HepG2 (cell line): ENCODE measurements at regions not wholly inside any gene's neighbourhood (a gene's known extent, or its start where the extent isn't known, plus 50 kb on each side); places are given as distances from the start of the nearest gene placed in this dataset.

Experiments
- ATAC-seq: fragments of 200-7000 bp; cut with Tn5 transposase; 3 replicates; pipeline ENCODE4 v1.9.1; 2020; ENCODE audit warnings: mild to moderate bottlenecking, moderate library complexity
- BruUV-seq: library from RNA; stranded (reverse); fragments of 400-500 nt; replicated peaks from 2 replicates; lab custom pipeline; 2021; lab: Mats Ljungman, UMichigan
- CTCF ChIA-PET: fragments of 300-600 bp; formaldehyde crosslinking; extraction: SDS; loops from one replicate; lab custom pipeline; 2021; ENCODE audit warnings: low total read pairs, inconsistent platforms, low intra/inter-chr PET ratio; lab: Yijun Ruan, JAX
- POLR2A ChIA-PET: fragments of 350-600 bp; sonication (Branson Sonifier 250); formaldehyde crosslinking; loops from one replicate; lab custom pipeline; 2020; ENCODE audit warnings: antibody characterized with exemption, inconsistent platforms; lab: Yijun Ruan, JAX
- DNase-seq: peaks from one replicate; pipeline ENCODE4 v3.0.0-alpha.2; 2015; ENCODE audit warnings: low spot score
- FAIRE-seq: peaks from 3 replicates; lab custom pipeline; 2011; peaks lifted over from hg19 to GRCh38; lab: Jason Lieb, UNC
- H2AFZ ChIP-seq: one replicate; pipeline ENCODE4 v1.6.1; 2011; ENCODE audit warnings: low read length, inconsistent platforms
- H3K27ac ChIP-seq: fragments of 300-600 bp; 3 replicates; pipeline ENCODE4 v1.8.0; 2011; ENCODE audit warnings: mixed run types, mild to moderate bottlenecking, mixed read lengths, low read length, inconsistent platforms; ENCODE audit not compliant: insufficient read depth; ENCODE audit errors: extremely low read length
- H3K27me3 ChIP-seq, 2 experiments: fragments of 200-600 bp in 1 of 2; 2 replicates in 1 of 2; 3 replicates in 1 of 2; pipeline versions ENCODE4 v1.6.0 to v1.8.0; 2011; ENCODE audit warnings: low read length in 2 of 2, mild to moderate bottlenecking in 2 of 2, moderate library complexity in 2 of 2, inconsistent platforms in 1 of 2; ENCODE audit not compliant: insufficient read depth in 2 of 2, control insufficient read depth in 1 of 2
- H3K36me3 ChIP-seq, 2 experiments: fragments of 200-600 bp in 1 of 2; replicated peaks in 1 of 2; 2 replicates in 1 of 2; 3 replicates in 1 of 2; pipeline versions ENCODE4 v1.5.1 to v1.8.0; 2011; ENCODE audit warnings: low read length in 2 of 2, inconsistent platforms in 1 of 2; ENCODE audit not compliant: insufficient read depth in 2 of 2, control insufficient read depth in 1 of 2
- H3K4me1 ChIP-seq: 2 replicates; pipeline ENCODE4 v1.5.1; 2012; ENCODE audit warnings: low read length, inconsistent platforms; ENCODE audit not compliant: insufficient read depth
- H3K4me2 ChIP-seq: 2 replicates; pipeline ENCODE4 v1.6.0; 2011; ENCODE audit warnings: low read depth, low read length, inconsistent platforms
- H3K4me3 ChIP-seq, 3 experiments: fragments of 200-600 bp in 1 of 3; sonication (generic), shearing (Covaris generic) in 1 of 3; replicated peaks in 1 of 3; 2 replicates each; pipeline ENCODE4 v1.5.1; 2011 to 2016; ENCODE audit warnings: low read length in 3 of 3, inconsistent platforms in 2 of 3, low read depth in 2 of 3, mild to moderate bottlenecking in 2 of 3, control low read depth in 1 of 3, mixed read lengths in 1 of 3; ENCODE audit not compliant: insufficient read depth in 1 of 3
- H3K79me2 ChIP-seq: one replicate; pipeline ENCODE4 v1.6.1; 2011; ENCODE audit warnings: low read length, inconsistent platforms; ENCODE audit not compliant: insufficient read depth
- H3K9ac ChIP-seq: 2 replicates; pipeline ENCODE4 v1.6.0; 2011; ENCODE audit warnings: mild to moderate bottlenecking, low read depth, low read length, inconsistent platforms; ENCODE audit not compliant: insufficient read depth
- H3K9me3 ChIP-seq: 2 replicates; pipeline ENCODE4 v1.5.1; 2012; ENCODE audit warnings: mild to moderate bottlenecking, low read length
- H4K20me1 ChIP-seq: 2 replicates; pipeline ENCODE4 v1.6.0; 2011; ENCODE audit warnings: inconsistent platforms, mild to moderate bottlenecking, low read length, moderate library complexity; ENCODE audit not compliant: insufficient read depth
- ATAD3A ChIP-seq: sonication (generic); formaldehyde crosslinking; IDR thresholded peaks from 2 replicates; pipeline ENCODE4 v1.4.0; 2020; ENCODE audit warnings: missing genetic modification reagents
- CHD4 ChIP-seq: fragments of 200-600 bp; sonication (generic); IDR thresholded peaks from 2 replicates; pipeline ENCODE4 v1.7.0; 2017; ENCODE audit warnings: mild to moderate bottlenecking, low read length, borderline replicate concordance
- CREB3 ChIP-seq: sonication (generic); formaldehyde crosslinking; IDR thresholded peaks from 2 replicates; pipeline ENCODE4 v1.5.0; 2020; ENCODE audit warnings: missing genetic modification reagents
- DMAP1 ChIP-seq: IDR thresholded peaks from 2 replicates; pipeline ENCODE4 v1.6.1; 2016
- KDM3A ChIP-seq: IDR thresholded peaks from 2 replicates; pipeline ENCODE4 v1.6.1; 2018; ENCODE audit warnings: low read depth, missing compliant biosample characterization
- KMT2B ChIP-seq: IDR thresholded peaks from 2 replicates; pipeline ENCODE4 v1.6.1; 2016; ENCODE audit warnings: missing genetic modification reagents, missing compliant biosample characterization
- LBX2 ChIP-seq: sonication (generic); formaldehyde crosslinking; IDR thresholded peaks from 2 replicates; pipeline ENCODE4 v1.5.0; 2020; ENCODE audit warnings: missing genetic modification reagents, mild to moderate bottlenecking, borderline replicate concordance
- MBNL3 ChIP-seq: fragments of 250-450 bp; sonication (Bioruptor Pico); conservative IDR thresholded peaks from 2 replicates; pipeline ENCODE4 v1.8.0; 2022; ENCODE audit warnings: mild to moderate bottlenecking, inconsistent platforms
- MTF2 ChIP-seq: sonication (generic); formaldehyde crosslinking; IDR thresholded peaks from 2 replicates; pipeline ENCODE4 v1.5.0; 2020; ENCODE audit warnings: missing genetic modification reagents, borderline replicate concordance
- MXD4 ChIP-seq: IDR thresholded peaks from 2 replicates; pipeline ENCODE4 v1.6.1; 2016; ENCODE audit warnings: mild to moderate bottlenecking, missing biosample characterization, missing genetic modification reagents
- NCOA5 ChIP-seq: sonication (generic); formaldehyde crosslinking; IDR thresholded peaks from 2 replicates; pipeline ENCODE4 v1.4.0; 2020; ENCODE audit warnings: missing genetic modification reagents
- PAF1 ChIP-seq: IDR thresholded peaks from 2 replicates; pipeline ENCODE4 v1.6.1; 2016; ENCODE audit warnings: missing genetic modification reagents, missing compliant biosample characterization
- U2AF1 ChIP-seq: fragments of 200-400 bp; formaldehyde crosslinking; optimal IDR thresholded peaks from 2 replicates; pipeline ENCODE3; 2017; ENCODE audit warnings: mild to moderate bottlenecking, low read depth, low read length
- ZNF3 ChIP-seq: IDR thresholded peaks from 2 replicates; pipeline ENCODE4 v1.7.0; 2017; ENCODE audit warnings: inconsistent platforms
- ZNF484 ChIP-seq: sonication (generic); formaldehyde crosslinking; IDR thresholded peaks from 2 replicates; pipeline ENCODE4 v1.5.1; 2020; ENCODE audit warnings: mild to moderate bottlenecking, low read depth, missing genetic modification reagents, borderline replicate concordance
- ZNF775 ChIP-seq: sonication (generic); formaldehyde crosslinking; IDR thresholded peaks from 2 replicates; pipeline ENCODE4 v1.4.0; 2020; ENCODE audit warnings: missing genetic modification reagents, mild to moderate bottlenecking, moderate library complexity, borderline replicate concordance
- WGBS: methylation state at CpG from one replicate; pipeline ENCODE4 v1.1.6; 2017; ENCODE audit warnings: low lambda C conversion rate; 5-methylcytosine and 5-hydroxymethylcytosine counted together
- in situ Hi-C: cut with HindIII; loops from 2 replicates; pipeline ENCODE4 v1.10.0; 2017; ENCODE audit warnings: low pct_unique_long_range_greater_than_20kb; ENCODE audit not compliant: extremely low pct_ligation_motif_present
- intact Hi-C: fragments of 100-400 bp; cut with micrococcal nuclease; formaldehyde crosslinking; loops from one replicate; pipeline ENCODE4 v1.10.0; 2022; ENCODE audit not compliant: unreplicated experiment
- TF ChIP-seq, protein P1 (sequence below): IDR thresholded peaks from 2 replicates; pipeline ENCODE4 v1.6.1; 2016; ENCODE audit warnings: low read depth, control low read depth

GRCh38 chr10:83625831-83626360 lies 513.4 kb upstream of the GHITM start:
- no TSS peak for BruUV-seq
- no peaks in the 10 kb centered on the region for H3K36me3 ChIP-seq
- H2AFZ ChIP-seq, result no peak overlapping the region
- 2% methylated on average over 5 of the region's 5 CpGs for WGBS
- TF ChIP-seq PAF1 (CRISPR knock-in tag) (no peak), KDM3A (CRISPR knock-in tag) (no peak), MTF2 (CRISPR knock-in tag) (no peak), NCOA5 (CRISPR knock-in tag) (no peak), LBX2 (CRISPR knock-in tag) (no peak), CHD4 (no peak), MBNL3 (CRISPR knock-in tag) (no peak), CREB3 (no peak), ZNF3 (CRISPR knock-in tag) (no peak), MXD4 (no peak), DMAP1 (CRISPR knock-in tag) (no peak), ZNF775 (CRISPR knock-in tag) (no peak), KMT2B (CRISPR knock-in tag) (no peak), ZNF484 (CRISPR knock-in tag) (no peak), U2AF1 (no peak), ATAD3A (CRISPR knock-in tag) (no peak)
- TF ChIP-seq, protein P1, sequence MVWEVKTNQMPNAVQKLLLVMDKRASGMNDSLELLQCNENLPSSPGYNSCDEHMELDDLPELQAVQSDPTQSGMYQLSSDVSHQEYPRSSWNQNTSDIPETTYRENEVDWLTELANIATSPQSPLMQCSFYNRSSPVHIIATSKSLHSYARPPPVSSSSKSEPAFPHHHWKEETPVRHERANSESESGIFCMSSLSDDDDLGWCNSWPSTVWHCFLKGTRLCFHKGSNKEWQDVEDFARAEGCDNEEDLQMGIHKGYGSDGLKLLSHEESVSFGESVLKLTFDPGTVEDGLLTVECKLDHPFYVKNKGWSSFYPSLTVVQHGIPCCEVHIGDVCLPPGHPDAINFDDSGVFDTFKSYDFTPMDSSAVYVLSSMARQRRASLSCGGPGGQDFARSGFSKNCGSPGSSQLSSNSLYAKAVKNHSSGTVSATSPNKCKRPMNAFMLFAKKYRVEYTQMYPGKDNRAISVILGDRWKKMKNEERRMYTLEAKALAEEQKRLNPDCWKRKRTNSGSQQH (CRISPR knock-in tag), result no peak
- no peaks in the 10 kb centered on the region for H3K4me1 ChIP-seq
- ChIA-PET POLR2A (no interaction called here), CTCF (no interaction called here)
- ATAC-seq (no peak), FAIRE-seq (no peak), DNase-seq (no peak)
- in situ Hi-C loops, result no loop called here
- no peak overlapping the region for H3K4me3 ChIP-seq
- no peaks in the 10 kb centered on the region for H3K27me3 ChIP-seq
- intact Hi-C loops, result no loop called here
- peaks cover 49% of the 10 kb centered on the region for H3K9me3 ChIP-seq
- H3K4me2 ChIP-seq, result no peak overlapping the region
- H3K79me2 ChIP-seq, result no peaks in the 10 kb centered on the region
- no peaks in the 10 kb centered on the region for H4K20me1 ChIP-seq
- H3K9ac ChIP-seq, result no peak overlapping the region
- no peak overlapping the region for H3K27ac ChIP-seq
